NOMO-1 treated with DMSO at 0.1 percent for 48 hours (cell line): ENCODE measurements at regions not wholly inside any gene's neighbourhood (a gene's known extent, or its start where the extent isn't known, plus 50 kb on each side); places are given as distances from the start of the nearest gene placed in this dataset.

Source experiments
- DNase-seq: peaks from one replicate; lab custom pipeline; 2025; ENCODE audit not compliant: unreplicated experiment; lab: John Stamatoyannopoulos, UW

DNA sequence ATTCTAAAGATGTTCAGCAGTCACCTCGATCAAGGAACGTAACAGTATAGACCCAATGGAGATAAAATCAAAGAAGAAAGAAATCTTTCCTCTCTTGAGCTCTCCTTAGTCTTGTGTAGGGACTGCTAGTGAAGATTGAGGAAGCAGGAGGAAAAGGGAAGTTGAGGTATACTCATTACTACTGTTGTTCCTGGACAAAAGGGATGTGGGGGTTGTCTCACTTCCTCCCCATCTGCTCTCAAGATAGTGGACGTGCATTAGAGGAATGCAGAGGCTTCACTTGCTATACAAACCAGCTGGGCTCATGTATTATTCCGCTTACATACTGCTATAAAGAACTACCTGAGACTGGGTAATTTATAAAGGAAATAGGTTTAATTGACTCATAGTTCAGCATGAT is 208.9 kb upstream of the ARHGEF9 start:
- peak; percentile 52 for DNase-seq

GRCh38 chrX:63985906-63986305 is 200.9 kb upstream of the ARHGEF9 start:
- DNase-seq: no peak

GRCh38 chrX:63979480-63979879 is 194.5 kb upstream of the ARHGEF9 start:
- no peak for DNase-seq

- no peak for DNase-seq
Measured at GRCh38 chrX:63967551-63967950, 182.5 kb upstream of the ARHGEF9 start.

DNA sequence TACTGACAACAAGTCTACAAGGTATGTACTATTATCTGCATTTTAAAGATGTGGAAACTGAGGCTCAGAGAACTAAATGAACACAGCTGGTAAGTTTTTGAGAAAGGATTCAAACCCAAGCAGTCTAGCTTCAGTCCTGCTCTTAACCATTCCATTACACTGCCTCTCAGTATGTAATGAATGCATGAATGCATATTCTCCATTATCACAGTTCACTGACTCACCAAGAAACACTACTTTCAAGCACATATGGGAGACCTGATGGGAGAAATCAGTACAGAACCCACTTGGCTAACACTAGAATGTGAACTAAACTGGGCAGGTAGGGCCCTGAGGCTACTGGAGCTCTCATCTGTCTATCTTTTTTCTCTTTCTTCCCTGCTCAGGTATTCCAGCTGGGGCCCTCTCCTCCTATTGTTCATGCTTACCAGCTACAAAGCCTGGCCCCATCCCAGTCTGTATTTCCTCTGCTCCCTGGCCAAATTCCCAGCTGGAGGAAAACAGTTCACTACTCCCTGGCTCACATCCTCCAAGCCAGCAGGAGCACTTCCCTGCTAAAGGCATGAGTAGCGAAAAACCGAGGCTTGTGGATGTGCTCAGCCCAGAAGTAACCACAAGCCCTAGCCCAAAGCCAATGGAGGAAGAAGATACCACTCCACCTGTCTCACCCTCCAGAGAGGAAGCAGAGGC is 178.2 kb upstream of the ARHGEF9 start:
- no peak for DNase-seq

GRCh38 chrX:63961964-63962363 is 176.9 kb upstream of the ARHGEF9 start:
- no peak for DNase-seq

- DNase-seq: no peak
Measured at GRCh38 chrX:63959975-63960374, 175.0 kb upstream of the ARHGEF9 start.

GRCh38 chrX:63958134-63958865 is 173.3 kb upstream of the ARHGEF9 start:
- DNase-seq: no peak

GRCh38 chrX:63935835-63936234 is 150.8 kb upstream of the ARHGEF9 start:
- no peak for DNase-seq

DNA sequence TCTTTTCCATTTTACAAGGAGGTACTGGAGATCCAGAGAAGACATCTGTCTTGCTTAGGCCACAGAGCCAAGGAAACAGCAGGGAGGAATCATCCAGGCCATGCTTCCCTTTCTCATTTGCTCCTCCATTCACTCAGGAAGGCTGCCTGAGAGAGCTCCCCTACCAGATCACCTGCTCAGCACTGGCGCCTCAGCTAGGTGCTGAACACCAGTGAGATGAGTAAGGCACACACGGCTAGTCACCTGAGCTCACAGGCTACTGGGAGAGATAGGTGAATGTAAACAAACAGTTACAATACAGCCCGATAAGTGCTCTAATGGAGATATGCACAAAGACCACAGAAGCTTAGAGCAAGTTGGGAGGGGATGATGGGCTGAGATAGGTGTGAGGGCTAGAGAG is 149.8 kb upstream of the ARHGEF9 start:
- no peak for DNase-seq

DNA sequence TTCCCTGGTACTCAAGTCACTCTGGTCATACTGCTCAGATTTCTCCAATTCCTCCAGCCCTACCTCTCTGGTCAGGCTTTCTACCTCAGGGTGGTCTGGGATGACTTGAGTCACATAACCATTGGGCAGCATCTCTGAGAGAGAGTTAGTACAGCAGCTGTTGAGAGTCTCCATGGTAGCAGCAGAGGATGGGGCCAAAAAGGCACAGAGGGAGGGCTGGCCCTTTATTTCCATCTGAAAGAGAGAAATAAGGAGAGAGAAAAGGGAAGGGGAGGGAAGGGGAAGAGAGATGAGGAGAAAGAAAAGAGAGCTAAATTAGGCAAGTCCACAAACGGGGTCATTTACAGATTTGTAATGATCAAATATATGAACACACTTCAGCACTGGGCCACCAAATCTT is 149.1 kb upstream of the ARHGEF9 start:
- DNase-seq: no peak

- no peak for DNase-seq
Measured at GRCh38 chrX:63932907-63933306, 147.9 kb upstream of the ARHGEF9 start.

GRCh38 chrX:63932006-63932405 is 147.0 kb upstream of the ARHGEF9 start:
- DNase-seq: no peak

DNA sequence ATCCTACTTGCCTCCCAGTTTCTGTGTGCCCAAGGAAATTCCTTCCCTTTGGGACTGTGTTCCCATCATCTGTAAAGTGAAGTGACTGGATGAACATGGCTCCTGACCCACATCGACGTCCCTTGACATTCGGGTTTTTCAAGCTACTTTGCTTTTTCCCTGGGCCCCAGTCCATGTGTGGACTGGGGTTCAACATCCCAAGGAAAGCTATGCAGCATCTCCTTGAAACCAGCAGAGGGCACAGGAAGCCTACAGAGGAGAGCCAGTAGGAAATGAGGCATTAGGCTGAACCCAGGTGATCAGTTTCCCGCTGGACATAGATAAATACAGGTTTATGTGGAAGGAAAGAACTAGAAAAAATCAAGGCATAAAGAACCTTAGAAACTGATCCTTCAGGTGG is 145.1 kb upstream of the ARHGEF9 start:
- DNase-seq: no peak

- no peak for DNase-seq
Measured at GRCh38 chrX:63929608-63930007, 144.6 kb upstream of the ARHGEF9 start.

DNA sequence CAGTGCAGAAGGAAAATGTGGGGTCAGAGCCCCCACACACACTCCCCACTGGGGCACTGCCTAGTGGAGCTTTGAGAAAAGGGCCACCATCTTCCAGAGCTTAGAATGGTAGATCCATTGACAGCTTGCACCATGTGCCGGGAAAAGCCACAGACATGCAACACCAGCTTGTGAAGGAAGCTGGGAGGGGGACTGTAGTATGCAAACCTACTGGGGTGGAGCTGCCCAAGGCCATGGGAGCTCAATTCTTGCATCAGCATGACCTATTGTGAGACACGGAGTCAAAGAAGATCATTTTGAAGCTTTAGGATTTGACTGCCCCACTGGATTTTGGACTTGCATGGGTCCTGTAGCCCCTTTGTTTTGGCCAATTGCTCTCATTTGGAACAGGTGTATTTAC is 142.8 kb upstream of the ARHGEF9 start:
- no peak for DNase-seq

GRCh38 chrX:63922221-63922620 is 137.2 kb upstream of the ARHGEF9 start:
- no peak for DNase-seq

DNA sequence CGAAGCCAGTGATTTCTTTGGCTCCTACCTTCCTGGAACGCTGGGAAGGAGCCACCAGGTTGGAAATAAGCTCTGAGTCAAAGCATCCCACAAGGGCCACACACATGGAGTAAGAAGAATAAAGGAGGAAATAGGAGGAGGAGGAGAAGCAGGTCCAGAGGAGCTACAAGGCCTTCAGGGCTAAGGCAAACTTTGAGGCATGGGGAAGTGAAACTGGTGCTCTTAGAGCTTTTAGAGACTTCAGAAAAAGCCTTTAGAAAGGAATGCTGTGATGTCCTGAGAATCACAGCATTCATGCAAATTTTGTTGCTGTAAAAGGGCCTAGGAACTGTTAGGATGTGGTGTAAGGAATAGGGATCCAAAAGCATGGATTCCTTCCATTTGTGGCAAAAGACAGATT is 135.9 kb upstream of the ARHGEF9 start:
- DNase-seq: peak; percentile 62

GRCh38 chrX:63919081-63919480 is 134.1 kb upstream of the ARHGEF9 start:
- DNase-seq: no peak

DNA sequence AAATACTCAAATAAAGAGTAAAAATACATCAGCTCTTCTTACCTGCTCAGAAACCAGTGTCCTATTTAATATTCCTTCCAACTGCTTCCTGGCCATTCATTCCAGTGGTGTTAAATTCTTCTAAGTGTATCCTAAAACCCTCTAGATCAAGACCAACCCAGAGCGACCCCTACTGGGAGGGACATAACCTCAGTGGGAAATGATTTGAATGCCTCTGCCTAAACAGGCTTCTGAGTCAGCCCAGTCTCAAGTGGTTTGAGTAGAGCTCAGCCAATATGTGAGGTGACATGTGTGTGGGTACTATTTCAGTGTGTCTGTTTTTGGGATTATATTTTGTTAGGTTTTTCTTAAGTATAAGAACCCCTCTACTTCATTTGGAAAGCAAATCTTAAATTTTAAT is 133.6 kb upstream of the ARHGEF9 start:
- DNase-seq: no peak

DNA sequence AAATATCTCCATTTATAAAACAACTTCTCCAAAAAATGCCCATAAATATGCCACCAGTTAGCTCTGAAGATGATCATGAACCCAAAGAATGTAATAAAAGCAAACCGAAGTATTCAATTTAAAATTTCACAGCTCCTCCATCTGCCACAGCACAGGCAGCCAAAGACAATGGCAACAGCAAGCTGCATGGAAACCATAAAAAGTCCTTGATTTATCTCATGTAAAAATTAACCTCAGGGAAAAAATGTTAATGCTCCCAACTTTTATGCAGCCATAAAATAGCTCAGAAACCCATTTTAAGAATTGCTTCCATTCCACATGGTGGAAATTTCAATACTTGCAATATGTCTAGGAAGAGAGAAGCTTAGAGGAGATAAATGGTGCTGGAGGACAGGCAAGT is 132.3 kb upstream of the ARHGEF9 start:
- DNase-seq: no peak

DNA sequence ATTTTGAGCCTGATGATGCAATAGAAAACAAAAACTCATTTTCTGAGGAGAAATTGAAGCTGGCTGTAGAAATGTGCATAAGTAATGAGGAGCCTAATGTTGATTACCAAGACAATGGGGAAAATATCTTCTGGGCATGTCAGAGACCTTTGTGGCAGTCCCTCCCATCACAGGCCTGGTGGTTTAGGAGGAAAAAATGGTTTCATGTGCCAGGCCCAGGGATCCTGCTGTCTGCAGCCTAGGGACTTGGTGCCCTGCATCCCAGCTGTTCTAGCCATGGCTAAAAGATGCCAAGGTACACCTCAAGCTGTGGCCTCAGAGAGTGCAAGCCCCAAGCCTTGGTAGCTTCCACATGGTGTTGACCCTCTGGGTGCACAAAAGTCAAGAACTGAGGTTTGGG is 128.7 kb upstream of the ARHGEF9 start:
- DNase-seq: no peak

DNA sequence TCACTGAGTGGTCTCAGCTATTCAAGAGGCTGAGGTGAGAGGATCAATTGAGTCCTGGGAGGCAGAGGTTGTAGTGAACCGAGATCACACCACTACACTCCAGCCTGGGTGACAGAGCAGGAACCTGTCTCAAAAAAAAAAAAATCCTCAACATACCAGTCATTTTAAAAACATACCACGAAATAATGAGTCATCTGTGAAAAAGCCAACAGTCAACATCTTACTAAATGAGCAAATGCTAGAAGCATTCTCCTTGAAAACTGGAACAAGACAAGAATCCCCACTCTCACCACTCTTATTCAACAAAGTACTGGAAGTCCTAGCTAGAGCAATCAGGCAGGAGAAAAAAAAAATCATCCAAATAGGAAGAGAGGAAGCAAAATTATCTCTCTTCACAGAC is 104.0 kb upstream of the ARHGEF9 start:
- DNase-seq: no peak
